ENCODE measurements at regions not wholly inside any gene's neighbourhood (a gene's known extent, or its start where the extent isn't known, plus 50 kb on each side); places are given as distances from the start of the nearest gene placed in this dataset.

GRCh38 chr18:75799449-75800330 lies 372.2 kb upstream of the SMIM21 start:
- TF ChIP-seq CTBP1 (IDR thresholded peaks at IDR 0.05; ENCODE audit: borderline replicate concordance) (no peak), ELF4 (IDR thresholded peaks at IDR 0.05) (no peak), HDGF (IDR thresholded peaks at IDR 0.05; ENCODE audit: borderline replicate concordance) (no peak), NFRKB (IDR thresholded peaks at IDR 0.05) (no peak), FOXK2 (IDR thresholded peaks at IDR 0.05) (no peak), SP1 (IDR thresholded peaks at IDR 0.05) (no peak), PKNOX1 (IDR thresholded peaks at IDR 0.05) (no peak), L3MBTL2 (conservative IDR thresholded peaks at IDR 0.05) (no peak), BHLHE40 (IDR thresholded peaks at IDR 0.05; ENCODE audit: borderline replicate concordance) (no peak), ZNF384 (IDR thresholded peaks at IDR 0.05) (no peak)
